22Rv1 (cell line): ENCODE measurements at regions not wholly inside any gene's neighbourhood (a gene's known extent, or its start where the extent isn't known, plus 50 kb on each side); places are given as distances from the start of the nearest gene placed in this dataset.

Experiments used
- H3K27ac ChIP-seq: fragments of 450-650 bp; 2 replicates; pipeline ENCODE4 v1.5.1; 2017
- CTCF ChIP-seq: fragments of 450-650 bp; IDR thresholded peaks from 2 replicates; pipeline ENCODE4 v1.5.1; 2017; ENCODE audit warnings: mild to moderate bottlenecking
- ZFX ChIP-seq: fragments of 450-650 bp; IDR thresholded peaks from 2 replicates; pipeline ENCODE4 v1.6.1; 2017; ENCODE audit warnings: antibody characterized with exemption, borderline replicate concordance

GRCh38 chr16:26708428-26708827 lies 358.3 kb upstream of the C16orf82 start:
- no peak overlapping the region for H3K27ac ChIP-seq
- TF ChIP-seq ZFX, result no peak
- TF ChIP-seq CTCF, result no peak

GRCh38 chr16:26709175-26709574 lies 357.6 kb upstream of the C16orf82 start:
- TF ChIP-seq ZFX (no peak), CTCF (peak; percentile 8; the same call in 1 of the 2 replicates)
- H3K27ac ChIP-seq, result no peak overlapping the region

GRCh38 chr16:26709754-26710153 lies 357.0 kb upstream of the C16orf82 start:
- no peak overlapping the region for H3K27ac ChIP-seq
- no peak for TF ChIP-seq CTCF
- no peak for TF ChIP-seq ZFX

GRCh38 chr16:26710450-26710849 lies 356.3 kb upstream of the C16orf82 start:
- H3K27ac ChIP-seq, result no peak overlapping the region
- TF ChIP-seq ZFX (no peak), CTCF (no peak)

GRCh38 chr16:26712876-26713275 lies 353.9 kb upstream of the C16orf82 start:
- no peak overlapping the region for H3K27ac ChIP-seq
- TF ChIP-seq ZFX, result no peak
- TF ChIP-seq CTCF, result no peak

GRCh38 chr16:26715969-26716368 lies 350.8 kb upstream of the C16orf82 start:
- H3K27ac ChIP-seq, result no peak overlapping the region
- TF ChIP-seq CTCF (no peak), ZFX (no peak)

- TF ChIP-seq ZFX, result no peak
- no peak for TF ChIP-seq CTCF
- H3K27ac ChIP-seq, result no peak overlapping the region
These were observed 348.9 kb upstream of the C16orf82 start for GRCh38 chr16:26717826-26718225.
